Lung (tissue), 11 donors: ENCODE measurements at regions not wholly inside any gene's neighbourhood (a gene's known extent, or its start where the extent isn't known, plus 50 kb on each side); places are given as distances from the start of the nearest gene placed in this dataset.

Experiments
- ATAC-seq: fragments of 200-7000 bp; cut with Tn5 transposase; one replicate; pipeline ENCODE4 v1.9.1; 2020; ENCODE audit warnings: moderate number of reproducible peaks; ENCODE audit not compliant: insufficient read depth, low FRiP score
- DNase-seq, 3 donors: peaks; one replicate each; pipeline ENCODE4 v3.0.0-alpha.2; 2013 to 2017
- H3K27ac ChIP-seq, 2 donors: one replicate each; pipeline ENCODE4 v1.5.1; 2013; ENCODE audit warnings: mild to moderate bottlenecking in 2 of 2, moderate library complexity in 2 of 2, control low read depth in 1 of 2, inconsistent platforms in 1 of 2, low read depth in 1 of 2, low read length in 1 of 2
- H3K27me3 ChIP-seq, 3 donors: one replicate each; pipeline ENCODE4 v1.5.1; 2013; ENCODE audit warnings: low read length in 2 of 3; ENCODE audit not compliant: control insufficient read depth in 3 of 3, insufficient read depth in 3 of 3
- H3K36me3 ChIP-seq, 4 donors: one replicate each; pipeline ENCODE4 v1.5.1; 2013; ENCODE audit warnings: low read length in 4 of 4, mild to moderate bottlenecking in 1 of 4, moderate library complexity in 1 of 4; ENCODE audit not compliant: control insufficient read depth in 4 of 4, insufficient read depth in 4 of 4
- H3K4me1 ChIP-seq, 5 donors: one replicate each; pipeline ENCODE4 v1.5.1; 2013; ENCODE audit warnings: low read length in 5 of 5, mild to moderate bottlenecking in 2 of 5, moderate library complexity in 1 of 5; ENCODE audit not compliant: control insufficient read depth in 5 of 5, insufficient read depth in 5 of 5
- H3K4me3 ChIP-seq: one replicate; pipeline ENCODE4 v1.5.1; 2013; ENCODE audit warnings: mild to moderate bottlenecking, control low read depth, moderate library complexity
- H3K9ac ChIP-seq, 2 donors: one replicate each; pipeline ENCODE4 v1.5.1; 2013; ENCODE audit warnings: low read length in 2 of 2, control low read depth in 1 of 2; ENCODE audit not compliant: insufficient read depth in 1 of 2
- H3K9me3 ChIP-seq, 4 donors: one replicate each; pipeline ENCODE4 v1.5.1; 2013; ENCODE audit warnings: low read length in 3 of 4, mild to moderate bottlenecking in 1 of 4, moderate library complexity in 1 of 4; ENCODE audit not compliant: control insufficient read depth in 4 of 4, insufficient read depth in 3 of 4
- WGBS, 2 donors: extraction: QIAGEN DNeasy Blood & Tissue Kit; methylation state at CpG; one replicate each; pipeline ENCODE4 v1.1.7; 2013; 5-methylcytosine and 5-hydroxymethylcytosine counted together
- TF ChIP-seq, protein P1 (sequence below): IDR thresholded peaks from 2 replicates; pipeline ENCODE4 v1.5.1; 2012; ENCODE audit warnings: mild to moderate bottlenecking; ENCODE audit errors: control extremely low read depth, extremely low read depth
- donor health status: control.
- donor health status: control.
- donor health status: Bipolar disorder and iron deficiency.
- donor health status: healthy.
- donor health status: DM: yes; HTN: yes; CAD: no.

DNA sequence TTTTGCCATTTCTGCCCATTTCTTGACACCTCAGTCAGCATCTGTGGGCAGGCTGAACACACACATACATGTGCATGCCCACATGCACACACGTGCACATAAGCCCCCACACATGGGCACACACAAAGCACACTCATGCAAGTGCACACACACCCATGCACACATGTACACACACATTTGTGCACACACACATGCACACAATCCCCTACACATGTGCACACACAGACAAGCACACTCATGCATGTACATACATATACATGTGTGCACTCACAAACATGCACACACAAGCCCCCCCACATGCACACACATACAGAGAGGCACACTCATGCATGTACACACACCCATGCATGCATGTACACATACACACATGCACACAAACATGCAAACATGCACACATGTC, 83.5 kb upstream of the ACTRT2 start:
- Histone ChIP-seq H3K4me1 (peaks cover 0 to 5% (median 0%) of the 10 kb centered on the region in 5 donors), H3K9ac (no peak overlapping the region), H3K27me3 (no peaks in the 10 kb centered on the region), H3K36me3 (no peaks in the 10 kb centered on the region), H3K4me3 (no peak overlapping the region), H3K27ac (no peak overlapping the region), H3K9me3 (peaks cover 0 to 22% (median 6%) of the 10 kb centered on the region in 4 donors)
- ATAC-seq (no peak), DNase-seq (no peak)
- TF ChIP-seq, protein P1, sequence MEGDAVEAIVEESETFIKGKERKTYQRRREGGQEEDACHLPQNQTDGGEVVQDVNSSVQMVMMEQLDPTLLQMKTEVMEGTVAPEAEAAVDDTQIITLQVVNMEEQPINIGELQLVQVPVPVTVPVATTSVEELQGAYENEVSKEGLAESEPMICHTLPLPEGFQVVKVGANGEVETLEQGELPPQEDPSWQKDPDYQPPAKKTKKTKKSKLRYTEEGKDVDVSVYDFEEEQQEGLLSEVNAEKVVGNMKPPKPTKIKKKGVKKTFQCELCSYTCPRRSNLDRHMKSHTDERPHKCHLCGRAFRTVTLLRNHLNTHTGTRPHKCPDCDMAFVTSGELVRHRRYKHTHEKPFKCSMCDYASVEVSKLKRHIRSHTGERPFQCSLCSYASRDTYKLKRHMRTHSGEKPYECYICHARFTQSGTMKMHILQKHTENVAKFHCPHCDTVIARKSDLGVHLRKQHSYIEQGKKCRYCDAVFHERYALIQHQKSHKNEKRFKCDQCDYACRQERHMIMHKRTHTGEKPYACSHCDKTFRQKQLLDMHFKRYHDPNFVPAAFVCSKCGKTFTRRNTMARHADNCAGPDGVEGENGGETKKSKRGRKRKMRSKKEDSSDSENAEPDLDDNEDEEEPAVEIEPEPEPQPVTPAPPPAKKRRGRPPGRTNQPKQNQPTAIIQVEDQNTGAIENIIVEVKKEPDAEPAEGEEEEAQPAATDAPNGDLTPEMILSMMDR, result no peak
- WGBS, 2 donors, result 80 to 96% methylated on average over 1 of the region's 1 CpG

DNA sequence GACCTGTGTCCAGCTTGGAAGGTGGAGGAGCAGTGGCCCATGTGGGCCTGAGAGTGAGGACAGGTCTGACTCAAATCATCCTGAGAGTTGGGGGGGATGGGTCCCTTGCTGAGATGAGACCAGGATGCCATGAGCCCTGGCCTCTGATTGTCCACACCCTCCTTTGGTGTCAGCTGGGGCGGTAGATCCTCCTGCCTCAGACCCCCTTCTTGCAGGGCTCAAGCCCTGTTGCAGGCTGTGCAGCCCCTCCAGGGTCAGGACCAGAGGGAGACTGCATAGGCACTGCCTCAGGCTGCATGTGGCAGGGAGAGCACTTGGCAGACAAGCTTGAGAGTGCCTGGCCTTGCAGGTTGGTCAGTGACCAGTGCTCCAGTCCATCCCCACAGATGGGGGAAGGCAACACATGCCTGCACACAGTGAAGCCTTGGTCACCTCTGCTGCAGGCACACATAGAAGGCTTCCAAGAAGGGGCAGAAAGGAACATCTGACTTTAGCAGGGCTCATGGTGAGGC, 82.2 kb upstream of the ACTRT2 start:
- WGBS, 2 donors, result 92 to 97% methylated on average over 1 of the region's 1 CpG
- DNase-seq, result no peak
- ATAC-seq, result no peak
- H3K36me3 ChIP-seq, result no peaks in the 10 kb centered on the region
- TF ChIP-seq, protein P1, result no peak
- no peak overlapping the region for H3K4me3 ChIP-seq
- peaks cover 0 to 24% (median 6%) of the 10 kb centered on the region in 4 donors for H3K9me3 ChIP-seq
- no peak overlapping the region for H3K27ac ChIP-seq
- H3K27me3 ChIP-seq, result no peaks in the 10 kb centered on the region
- peaks cover 0 to 5% (median 0%) of the 10 kb centered on the region in 5 donors for H3K4me1 ChIP-seq
- no peak overlapping the region for H3K9ac ChIP-seq

DNA sequence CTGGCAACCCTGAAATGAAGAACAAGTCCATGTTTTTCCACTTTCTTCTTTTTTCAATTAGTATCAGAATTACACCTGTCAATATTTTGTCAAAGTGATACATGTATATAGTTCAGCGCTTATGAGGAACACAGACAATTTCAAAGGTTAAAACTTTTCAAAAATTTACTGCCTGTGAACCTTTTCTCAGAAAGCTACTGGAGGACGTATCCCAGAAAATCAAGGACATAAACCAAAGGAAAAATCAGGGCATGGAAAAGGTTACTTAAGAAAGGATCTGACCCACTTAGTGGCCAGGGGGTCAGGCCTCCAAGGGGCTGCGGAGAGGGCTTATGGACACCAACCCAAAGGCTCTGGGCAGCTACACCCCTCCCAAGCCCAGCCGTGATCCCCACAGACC, 81.1 kb upstream of the ACTRT2 start:
- Histone ChIP-seq H3K27me3 (peaks cover 0 to 6% (median 0%) of the 10 kb centered on the region in 3 donors), H3K4me1 (peaks cover 0 to 4% (median 0%) of the 10 kb centered on the region in 5 donors), H3K27ac (no peak overlapping the region), H3K9ac (no peak overlapping the region), H3K9me3 (peaks cover 0 to 31% (median 6%) of the 10 kb centered on the region in 4 donors), H3K4me3 (no peak overlapping the region), H3K36me3 (no peaks in the 10 kb centered on the region)
- DNase-seq (no peak), ATAC-seq (no peak)
- TF ChIP-seq, protein P1, result no peak
- WGBS, 2 donors, result 90% methylated on average over 4 of the region's 4 CpGs

DNA sequence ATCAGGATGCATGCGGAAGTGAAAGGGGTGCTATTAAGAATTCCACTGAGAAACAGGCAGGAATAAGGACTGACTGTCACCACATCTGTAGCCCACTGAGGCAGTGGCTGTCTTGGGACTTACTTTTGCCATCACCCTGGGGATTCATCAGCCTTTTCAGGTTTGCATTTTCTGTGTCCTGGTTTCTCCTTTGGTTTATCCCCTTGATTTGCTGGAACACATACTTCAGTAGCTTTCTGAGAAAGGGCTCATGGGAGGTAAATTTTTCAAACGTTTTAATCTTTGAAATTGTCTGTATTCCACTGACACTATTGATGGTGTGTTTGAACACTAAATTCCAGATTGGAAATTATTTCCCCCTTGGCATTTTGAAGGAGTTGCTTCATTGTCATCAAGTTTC, 80.2 kb upstream of the ACTRT2 start:
- 57 to 79% methylated on average over 2 of the region's 2 CpGs for WGBS, 2 donors
- Histone ChIP-seq H3K36me3 (no peaks in the 10 kb centered on the region), H3K4me1 (peaks cover 0 to 2% (median 0%) of the 10 kb centered on the region in 5 donors), H3K4me3 (no peak overlapping the region), H3K27ac (no peak overlapping the region), H3K9me3 (peaks cover 0 to 31% (median 6%) of the 10 kb centered on the region in 4 donors), H3K27me3 (peaks cover 0 to 6% (median 0%) of the 10 kb centered on the region in 3 donors), H3K9ac (no peak overlapping the region)
- TF ChIP-seq, protein P1, result no peak
- DNase-seq (no peak), ATAC-seq (no peak)
